SK-N-SH (cell line): ENCODE measurements at regions not wholly inside any gene's neighbourhood (a gene's known extent, or its start where the extent isn't known, plus 50 kb on each side); places are given as distances from the start of the nearest gene placed in this dataset.

Experiments used
- CTCF ChIA-PET: fragments of 300-600, 350-600 bp; formaldehyde crosslinking; extraction: SDS; loops from one replicate; lab custom pipeline; 2021; lab: Yijun Ruan, JAX
- POLR2A ChIA-PET: fragments of 350-600 bp; sonication (Branson Sonifier 250); formaldehyde crosslinking; extraction: SDS; loops from one replicate; lab custom pipeline; 2020; ENCODE audit warnings: antibody characterized with exemption, inconsistent platforms; lab: Yijun Ruan, JAX
- DNase-seq: peaks from one replicate; pipeline ENCODE4 v3.0.0; 2012
- H2AFZ ChIP-seq: fragments of 200-600 bp; sonication (generic); 2 replicates; pipeline ENCODE4 v1.8.1; 2016; ENCODE audit warnings: antibody characterized with exemption, mild to moderate bottlenecking, low read depth
- H3F3A ChIP-seq: fragments of 200-600 bp; sonication (generic); replicated peaks from 2 replicates; pipeline ENCODE3; 2016; ENCODE audit warnings: antibody characterized with exemption, mild to moderate bottlenecking; ENCODE audit not compliant: insufficient read depth
- H3K27ac ChIP-seq, 2 experiments: fragments of 200-500 bp in 1 of 2; fragments of 200-600 bp in 1 of 2; sonication (Bioruptor generic) in 1 of 2; sonication (generic), shearing (Covaris generic) in 1 of 2; 2 replicates each; pipeline versions ENCODE4 v1.5.1 to v1.6.1; 2014 to 2016; ENCODE audit warnings: low read depth in 2 of 2, inconsistent platforms in 1 of 2, low read length in 1 of 2, mild to moderate bottlenecking in 1 of 2, mixed read lengths in 1 of 2
- H3K27me3 ChIP-seq: fragments of 200-600 bp; sonication (generic), shearing (Covaris generic); 2 replicates; pipeline ENCODE4 v1.6.1; 2016; ENCODE audit warnings: mixed run types; ENCODE audit not compliant: insufficient read depth
- H3K36me3 ChIP-seq, 2 experiments: fragments of 200-500 bp in 1 of 2; fragments of 200-600 bp in 1 of 2; sonication (Bioruptor generic) in 1 of 2; sonication (generic) in 1 of 2; replicated peaks in 1 of 2; 2 replicates each; pipeline versions ENCODE3 to v1.5.1; 2014 to 2016; ENCODE audit warnings: low read length in 1 of 2, mild to moderate bottlenecking in 1 of 2; ENCODE audit not compliant: insufficient read depth in 2 of 2, control insufficient read depth in 1 of 2
- H3K4me1 ChIP-seq, 2 experiments: fragments of 200-500 bp in 1 of 2; fragments of 200-600 bp in 1 of 2; sonication (Bioruptor generic) in 1 of 2; sonication (generic), shearing (Covaris generic) in 1 of 2; 2 replicates each; pipeline versions ENCODE4 v1.5.1 to v1.6.1; 2014 to 2016; ENCODE audit warnings: low read depth in 1 of 2, low read length in 1 of 2, mixed run types in 1 of 2; ENCODE audit not compliant: insufficient read depth in 2 of 2, control insufficient read depth in 1 of 2
- H3K4me2 ChIP-seq: fragments of 200-600 bp; sonication (generic), shearing (Covaris generic); 2 replicates; pipeline ENCODE4 v1.6.1; 2017; ENCODE audit warnings: mixed run types
- H3K4me3 ChIP-seq, 2 experiments: fragments of 200-500 bp in 1 of 2; fragments of 200-600 bp in 1 of 2; sonication (Bioruptor generic) in 1 of 2; sonication (generic), shearing (Covaris generic) in 1 of 2; 2 replicates each; pipeline versions ENCODE4 v1.5.1 to v1.8.1; 2014 to 2016; ENCODE audit warnings: low read depth in 2 of 2, inconsistent platforms in 1 of 2, low read length in 1 of 2, mild to moderate bottlenecking in 1 of 2, mixed read lengths in 1 of 2, moderate library complexity in 1 of 2
- H3K79me2 ChIP-seq: fragments of 200-600 bp; sonication (generic); 2 replicates; pipeline ENCODE4 v1.8.1; 2017; ENCODE audit warnings: mild to moderate bottlenecking; ENCODE audit not compliant: insufficient read depth
- H3K9ac ChIP-seq: fragments of 200-600 bp; sonication (generic); 2 replicates; pipeline ENCODE4 v1.6.1; 2017; ENCODE audit warnings: mixed run types
- H3K9me2 ChIP-seq: fragments of 200-600 bp; sonication (generic); 2 replicates; pipeline ENCODE4 v1.6.1; 2017; ENCODE audit warnings: mixed run types
- H3K9me3 ChIP-seq: fragments of 200-600 bp; sonication (generic); 2 replicates; pipeline ENCODE4 v1.6.1; 2017; ENCODE audit warnings: mixed run types, mild to moderate bottlenecking, moderate library complexity
- H4K20me1 ChIP-seq: fragments of 200-600 bp; sonication (generic); 2 replicates; pipeline ENCODE4 v1.6.1; 2017; ENCODE audit warnings: mild to moderate bottlenecking, mixed run types; ENCODE audit not compliant: insufficient read depth
- CHD2 ChIP-seq: fragments of 150-350 bp; IDR thresholded peaks from 2 replicates; pipeline ENCODE4 v1.6.1; 2018; ENCODE audit warnings: low read length; ENCODE audit not compliant: partially characterized antibody
- EP300 ChIP-seq, 2 experiments: IDR thresholded peaks; 2 replicates each; pipeline versions ENCODE4 v1.4.0 to v1.6.1; 2012; ENCODE audit warnings: borderline replicate concordance in 1 of 2, low read depth in 1 of 2, low read length in 1 of 2
- EZH2phosphoT487 ChIP-seq: fragments of 200-600 bp; sonication (generic); IDR thresholded peaks from 2 replicates; pipeline ENCODE4 v1.6.1; 2017; ENCODE audit warnings: low read depth, mixed run types, mild to moderate bottlenecking, antibody characterized with exemption, moderate library complexity, borderline replicate concordance
- FOXM1 ChIP-seq: IDR thresholded peaks from 2 replicates; pipeline ENCODE4 v1.4.0; 2012; ENCODE audit warnings: low read depth, mild to moderate bottlenecking
- GATA2 ChIP-seq: sonication (generic); formaldehyde crosslinking; IDR thresholded peaks from 2 replicates; pipeline ENCODE4 v1.5.0; 2020; ENCODE audit warnings: mild to moderate bottlenecking, missing genetic modification reagents
- JUND ChIP-seq: IDR thresholded peaks from 2 replicates; pipeline ENCODE4 v1.4.0; 2012
- MAX ChIP-seq: IDR thresholded peaks from 2 replicates; pipeline ENCODE4 v1.4.0; 2012; ENCODE audit warnings: low read depth
- MEF2A ChIP-seq: IDR thresholded peaks from 2 replicates; pipeline ENCODE4 v1.4.0; 2012; ENCODE audit warnings: low read depth, borderline replicate concordance
- MXI1 ChIP-seq: IDR thresholded peaks from 2 replicates; pipeline ENCODE4 v1.6.1; 2012; ENCODE audit warnings: mild to moderate bottlenecking, low read depth, low read length, improper control_type of control experiment
- POLR2AphosphoS5 ChIP-seq: IDR thresholded peaks from 2 replicates; pipeline ENCODE4 v1.6.1; 2012; ENCODE audit warnings: low read depth, low read length
- RAD21 ChIP-seq: IDR thresholded peaks from 2 replicates; pipeline ENCODE4 v1.6.1; 2012; ENCODE audit warnings: mild to moderate bottlenecking, low read length
- RCOR1 ChIP-seq: fragments of 150-350 bp; IDR thresholded peaks from 2 replicates; pipeline ENCODE4 v1.6.1; 2017; ENCODE audit warnings: antibody characterized with exemption, low read length
- RFX5 ChIP-seq: IDR thresholded peaks from 2 replicates; pipeline ENCODE4 v1.6.1; 2012; ENCODE audit warnings: mild to moderate bottlenecking, improper control_type of control experiment, low read length
- SMC3 ChIP-seq: IDR thresholded peaks from 2 replicates; pipeline ENCODE4 v1.6.1; 2012; ENCODE audit warnings: low read depth, low read length, improper control_type of control experiment
- TCF12 ChIP-seq: IDR thresholded peaks from 2 replicates; pipeline ENCODE4 v1.4.0; 2012
- TEAD4 ChIP-seq: IDR thresholded peaks from 2 replicates; pipeline ENCODE4 v1.4.0; 2012; ENCODE audit warnings: mild to moderate bottlenecking, borderline replicate concordance; ENCODE audit not compliant: insufficient read depth
- ZBTB33 ChIP-seq: IDR thresholded peaks from 2 replicates; pipeline ENCODE4 v1.4.0; 2012; ENCODE audit warnings: low read depth, borderline replicate concordance
- WGBS: methylation state at CpG from one replicate; pipeline ENCODE4 v1.1.6; 2017; ENCODE audit warnings: low lambda C conversion rate; 5-methylcytosine and 5-hydroxymethylcytosine counted together
- TF ChIP-seq, protein P1 (sequence below): fragments of 150-350 bp; IDR thresholded peaks from 2 replicates; pipeline ENCODE4 v1.6.1; 2017; ENCODE audit warnings: antibody characterized with exemption, low read length, low read depth, borderline replicate concordance
- TF ChIP-seq, protein P2 (sequence below): IDR thresholded peaks from 2 replicates; pipeline ENCODE4 v1.4.0; 2012; ENCODE audit warnings: low read depth, borderline replicate concordance

DNA sequence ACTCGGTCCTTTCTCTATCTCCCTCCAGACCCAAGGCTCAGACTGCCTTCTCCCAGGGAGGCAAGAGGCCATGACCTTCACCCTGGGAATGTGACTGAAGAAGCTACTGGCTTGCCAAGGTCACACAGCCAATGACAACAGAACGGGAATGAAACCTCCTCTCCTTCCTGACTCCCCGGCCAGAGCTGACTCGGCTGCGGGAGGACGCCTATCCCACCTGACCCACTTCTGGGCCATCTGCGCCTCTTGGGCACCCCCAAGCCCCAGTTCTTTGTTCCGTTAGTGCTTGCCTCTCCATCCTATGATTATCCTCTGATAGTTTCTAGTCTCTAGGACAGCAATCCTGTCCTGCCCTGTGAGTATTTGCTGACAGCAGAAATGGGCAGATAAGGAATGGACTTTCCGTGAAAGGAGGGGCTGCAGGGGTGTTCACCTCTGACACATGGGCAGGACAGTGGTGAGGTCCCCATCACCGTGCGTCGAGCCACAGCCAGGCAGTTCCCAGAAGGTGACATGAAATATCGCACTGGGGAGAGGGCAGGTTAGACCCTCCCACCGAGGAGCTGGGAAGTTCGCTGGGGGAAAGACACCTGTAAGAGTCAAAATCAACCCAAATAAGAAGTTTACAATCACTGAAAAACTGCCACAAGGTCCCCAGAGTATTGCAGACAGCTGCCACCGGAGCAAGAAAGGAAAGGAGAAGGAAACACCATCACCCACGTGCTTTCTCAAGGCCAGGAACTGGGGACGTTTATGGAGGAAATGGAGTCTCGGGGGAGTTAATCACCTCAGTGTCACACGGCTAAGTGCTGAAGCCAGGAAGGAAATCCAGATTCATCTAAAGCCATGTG lies 63.0 kb downstream of the INSIG1 start:
- Histone ChIP-seq H4K20me1 (no peaks in the 10 kb centered on the region), H3K9ac (no peak overlapping the region), H3K9me2 (no peaks in the 10 kb centered on the region), H3K27ac (no peak overlapping the region), H3K9me3 (no peaks in the 10 kb centered on the region), H3K4me2 (no peak overlapping the region), H3K4me1 (peaks cover 0 to 7% of the 10 kb centered on the region in 2 experiments; a peak in 1 of 4 replicates)
- POLR2A ChIA-PET = interaction anchor here (0.7 kb wide), 1 partner anchor 450 kb away, joined by 3 read pairs; no protein-coding TSS in a partner anchor
- no peak for TF ChIP-seq JUND
- no peak for TF ChIP-seq EZH2phosphoT487
- TF ChIP-seq TEAD4 = no peak
- no peak for TF ChIP-seq FOXM1
- no peak for TF ChIP-seq RCOR1
- no peak for TF ChIP-seq MAX
- TF ChIP-seq RAD21 = no peak
- TF ChIP-seq GATA2 = no peak
- no peak for TF ChIP-seq CHD2
- TF ChIP-seq RFX5 = no peak
- no peak for TF ChIP-seq POLR2AphosphoS5
- TF ChIP-seq SMC3 = no peak
- TF ChIP-seq, protein P1, sequence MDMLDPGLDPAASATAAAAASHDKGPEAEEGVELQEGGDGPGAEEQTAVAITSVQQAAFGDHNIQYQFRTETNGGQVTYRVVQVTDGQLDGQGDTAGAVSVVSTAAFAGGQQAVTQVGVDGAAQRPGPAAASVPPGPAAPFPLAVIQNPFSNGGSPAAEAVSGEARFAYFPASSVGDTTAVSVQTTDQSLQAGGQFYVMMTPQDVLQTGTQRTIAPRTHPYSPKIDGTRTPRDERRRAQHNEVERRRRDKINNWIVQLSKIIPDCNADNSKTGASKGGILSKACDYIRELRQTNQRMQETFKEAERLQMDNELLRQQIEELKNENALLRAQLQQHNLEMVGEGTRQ = no peak
- TF ChIP-seq, protein P2, sequence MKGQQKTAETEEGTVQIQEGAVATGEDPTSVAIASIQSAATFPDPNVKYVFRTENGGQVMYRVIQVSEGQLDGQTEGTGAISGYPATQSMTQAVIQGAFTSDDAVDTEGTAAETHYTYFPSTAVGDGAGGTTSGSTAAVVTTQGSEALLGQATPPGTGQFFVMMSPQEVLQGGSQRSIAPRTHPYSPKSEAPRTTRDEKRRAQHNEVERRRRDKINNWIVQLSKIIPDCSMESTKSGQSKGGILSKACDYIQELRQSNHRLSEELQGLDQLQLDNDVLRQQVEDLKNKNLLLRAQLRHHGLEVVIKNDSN = no peak
- TF ChIP-seq MEF2A = no peak
- TF ChIP-seq, all 33 proteins: peak for 0
- no peak overlapping the region for H2AFZ ChIP-seq
- CTCF ChIA-PET = interaction anchor here (1.0 to 11.3 kb wide), 6 partner anchors 9 to 433 kb away, joined by 3 to 125 read pairs (median 5); no protein-coding TSS in a partner anchor
- H3K27me3 ChIP-seq = peaks cover 85% of the 10 kb centered on the region
- H3K36me3 ChIP-seq = no peaks in the 10 kb centered on the region
- no peak for DNase-seq
- no peaks in the 10 kb centered on the region for H3K79me2 ChIP-seq
- no peaks in the 10 kb centered on the region for H3F3A ChIP-seq
- WGBS = 43% methylated on average over 20 of the region's 20 CpGs
- H3K4me3 ChIP-seq = no peak overlapping the region

DNA sequence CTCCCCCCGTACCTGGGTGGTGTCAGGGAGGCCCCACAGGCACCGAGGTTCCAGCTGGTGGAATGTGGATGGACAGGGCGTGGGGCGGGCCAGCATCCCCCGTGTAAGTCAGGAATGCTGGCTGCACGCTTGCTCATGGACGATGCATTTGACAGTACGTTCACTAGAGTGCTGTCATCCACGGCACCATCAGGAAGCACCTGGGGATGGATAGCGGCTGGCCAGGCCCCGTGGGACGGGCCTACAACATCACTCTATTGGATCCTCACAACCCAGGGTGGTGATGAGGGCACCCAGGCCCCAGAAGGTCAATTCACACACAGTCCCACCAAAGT lies 63.6 kb downstream of the INSIG1 start:
- CTCF ChIA-PET = interaction anchor here (1.0 to 11.3 kb wide), 5 partner anchors 8 to 170 kb away, joined by 3 to 125 read pairs (median 6); no protein-coding TSS in a partner anchor
- no peak for TF ChIP-seq MAX
- no peak for TF ChIP-seq EP300 (IDR thresholded peaks at IDR 0.05; ENCODE audit: borderline replicate concordance in 1 of 2, low read depth in 1 of 2, low read length in 1 of 2)
- no peak for TF ChIP-seq CHD2
- TF ChIP-seq TCF12 = no peak
- TF ChIP-seq, protein P1 = no peak
- TF ChIP-seq FOXM1 = no peak
- TF ChIP-seq ZBTB33 = no peak
- no peak for TF ChIP-seq JUND
- no peak for TF ChIP-seq MXI1
- TF ChIP-seq, all 33 proteins: peak for 0
- no peak overlapping the region for H3K4me3 ChIP-seq
- H3K4me2 ChIP-seq = no peak overlapping the region
- H3K27ac ChIP-seq = no peak overlapping the region
- no peaks in the 10 kb centered on the region for H3K79me2 ChIP-seq
- peaks cover 85% of the 10 kb centered on the region for H3K27me3 ChIP-seq
- POLR2A ChIA-PET = no interaction called here
- H3F3A ChIP-seq = no peaks in the 10 kb centered on the region
- 33% methylated on average over 9 of the region's 12 CpGs for WGBS
- no peaks in the 10 kb centered on the region for H3K36me3 ChIP-seq
- no peak overlapping the region for H3K9ac ChIP-seq
- DNase-seq = no peak
- H3K9me3 ChIP-seq = no peaks in the 10 kb centered on the region
- peaks cover 0 to 7% of the 10 kb centered on the region in 2 experiments; a peak in 1 of 4 replicates for H3K4me1 ChIP-seq
- no peak overlapping the region for H2AFZ ChIP-seq
- no peaks in the 10 kb centered on the region for H4K20me1 ChIP-seq
- no peaks in the 10 kb centered on the region for H3K9me2 ChIP-seq
